Body of pancreas (tissue), 4 donors: ENCODE measurements at regions not wholly inside any gene's neighbourhood (a gene's known extent, or its start where the extent isn't known, plus 50 kb on each side); places are given as distances from the start of the nearest gene placed in this dataset.

Experiments used
- ATAC-seq: fragments of 150-250 bp; one replicate; pipeline ENCODE4 v1.9.1; 2016
- DNase-seq, 4 donors: peaks; one replicate each; pipeline ENCODE4 v3.0.0-alpha.2; 2019
- H3K27ac ChIP-seq, 4 donors: fragments of 200-600 bp; sonication (generic); 1 replicate in 3 of 4; 2 replicates in 1 of 4; pipeline versions ENCODE4 v1.5.1 to v1.6.1; 2016 to 2019; ENCODE audit warnings: mild to moderate bottlenecking in 1 of 4, mixed read lengths in 1 of 4, moderate library complexity in 1 of 4
- H3K27me3 ChIP-seq, 2 donors: fragments of 200-600 bp; sonication (generic); one replicate each; pipeline ENCODE4 v1.6.0; 2016; ENCODE audit warnings: mild to moderate bottlenecking in 1 of 2
- H3K36me3 ChIP-seq, 2 donors: fragments of 200-600 bp; sonication (generic); replicated peaks in 1 of 2; 2 replicates each; pipeline ENCODE4 v1.5.1; 2016; ENCODE audit warnings: low read depth in 2 of 2; ENCODE audit not compliant: insufficient read depth in 1 of 2
- H3K4me1 ChIP-seq: fragments of 200-600 bp; sonication (generic); one replicate; pipeline ENCODE4 v1.6.0; 2016
- H3K4me3 ChIP-seq, 2 donors: fragments of 200-600 bp; sonication (generic); 1 replicate in 1 of 2; 2 replicates in 1 of 2; pipeline ENCODE4 v1.5.1; 2016 to 2019
- H3K9me3 ChIP-seq, 3 donors: fragments of 200-600 bp; sonication (generic); 1 replicate in 2 of 3; 2 replicates in 1 of 3; pipeline ENCODE4 v1.5.1; 2016
- POLR2A ChIP-seq, 3 donors: fragments of 450-650 bp; IDR thresholded peaks; one replicate each; pipeline ENCODE4 v1.6.1; 2016; ENCODE audit warnings: antibody characterized with exemption in 3 of 3, mild to moderate bottlenecking in 2 of 3
- WGBS, 2 donors: methylation state at CpG; one replicate each; pipeline ENCODE4 v1.1.5; 2017; 5-methylcytosine and 5-hydroxymethylcytosine counted together
- intact Hi-C: fragments of 100-400 bp; cut with DNase I; formaldehyde crosslinking; loops from one replicate; pipeline ENCODE4 v1.15.1; 2023
- TF ChIP-seq, protein P1 (sequence below), 7 experiments: fragments of 450-650 bp in 4 of 7; fragments of 200-600 bp in 3 of 7; sonication (generic) in 3 of 7; IDR thresholded peaks; one replicate each; pipeline ENCODE4 v1.5.1; 2016 to 2019; ENCODE audit warnings: antibody characterized with exemption in 7 of 7

GRCh38 chr3:71977525-71977924 lies 192.6 kb upstream of the PROK2 start:
- TF ChIP-seq POLR2A (IDR thresholded peaks at IDR 0.05) = no peak
- TF ChIP-seq, protein P1, sequence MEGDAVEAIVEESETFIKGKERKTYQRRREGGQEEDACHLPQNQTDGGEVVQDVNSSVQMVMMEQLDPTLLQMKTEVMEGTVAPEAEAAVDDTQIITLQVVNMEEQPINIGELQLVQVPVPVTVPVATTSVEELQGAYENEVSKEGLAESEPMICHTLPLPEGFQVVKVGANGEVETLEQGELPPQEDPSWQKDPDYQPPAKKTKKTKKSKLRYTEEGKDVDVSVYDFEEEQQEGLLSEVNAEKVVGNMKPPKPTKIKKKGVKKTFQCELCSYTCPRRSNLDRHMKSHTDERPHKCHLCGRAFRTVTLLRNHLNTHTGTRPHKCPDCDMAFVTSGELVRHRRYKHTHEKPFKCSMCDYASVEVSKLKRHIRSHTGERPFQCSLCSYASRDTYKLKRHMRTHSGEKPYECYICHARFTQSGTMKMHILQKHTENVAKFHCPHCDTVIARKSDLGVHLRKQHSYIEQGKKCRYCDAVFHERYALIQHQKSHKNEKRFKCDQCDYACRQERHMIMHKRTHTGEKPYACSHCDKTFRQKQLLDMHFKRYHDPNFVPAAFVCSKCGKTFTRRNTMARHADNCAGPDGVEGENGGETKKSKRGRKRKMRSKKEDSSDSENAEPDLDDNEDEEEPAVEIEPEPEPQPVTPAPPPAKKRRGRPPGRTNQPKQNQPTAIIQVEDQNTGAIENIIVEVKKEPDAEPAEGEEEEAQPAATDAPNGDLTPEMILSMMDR (IDR thresholded peaks at IDR 0.05) = no peak
- WGBS, 2 donors = 25 to 27% methylated on average over 4 of the region's 4 CpGs

GRCh38 chr3:71975573-71975972 lies 190.6 kb upstream of the PROK2 start:
- WGBS, 2 donors = 79 to 81% methylated on average over 2 of the region's 2 CpGs
- H3K36me3 ChIP-seq = no peaks in the 10 kb centered on the region
- H3K9me3 ChIP-seq = no peaks in the 10 kb centered on the region
- ATAC-seq = no peak
- DNase-seq = no peak
- TF ChIP-seq, protein P1 (IDR thresholded peaks at IDR 0.05) = no peak
- no peak for TF ChIP-seq POLR2A (IDR thresholded peaks at IDR 0.05)
- no peak overlapping the region for H3K27ac ChIP-seq
- no peak overlapping the region for H3K4me3 ChIP-seq
- H3K27me3 ChIP-seq = no peaks in the 10 kb centered on the region
- no peaks in the 10 kb centered on the region for H3K4me1 ChIP-seq
- intact Hi-C loops = no loop called here

More at GRCh38 chr3:71977525-71977924, 192.6 kb upstream of the PROK2 start:
- H3K4me3 ChIP-seq = no peak overlapping the region
- no peaks in the 10 kb centered on the region for H3K27me3 ChIP-seq
- no peaks in the 10 kb centered on the region for H3K9me3 ChIP-seq
- DNase-seq (no peak), ATAC-seq (no peak)
- intact Hi-C loops = no loop called here
- H3K36me3 ChIP-seq = no peaks in the 10 kb centered on the region
- no peaks in the 10 kb centered on the region for H3K4me1 ChIP-seq
- H3K27ac ChIP-seq = no peak overlapping the region

- no peaks in the 10 kb centered on the region for H3K36me3 ChIP-seq
- H3K4me1 ChIP-seq = no peaks in the 10 kb centered on the region
- TF ChIP-seq POLR2A (IDR thresholded peaks at IDR 0.05) = no peak
- TF ChIP-seq, protein P1 (IDR thresholded peaks at IDR 0.05) = no peak
- ATAC-seq (no peak), DNase-seq (no peak)
- H3K9me3 ChIP-seq = no peaks in the 10 kb centered on the region
- H3K27me3 ChIP-seq = no peaks in the 10 kb centered on the region
- 61 to 62% methylated on average over 3 of the region's 3 CpGs for WGBS, 2 donors
- intact Hi-C loops = no loop called here
- H3K4me3 ChIP-seq = no peak overlapping the region
- H3K27ac ChIP-seq = no peak overlapping the region
Observed at GRCh38 chr3:71974786-71975185, 189.8 kb upstream of the PROK2 start.

DNA sequence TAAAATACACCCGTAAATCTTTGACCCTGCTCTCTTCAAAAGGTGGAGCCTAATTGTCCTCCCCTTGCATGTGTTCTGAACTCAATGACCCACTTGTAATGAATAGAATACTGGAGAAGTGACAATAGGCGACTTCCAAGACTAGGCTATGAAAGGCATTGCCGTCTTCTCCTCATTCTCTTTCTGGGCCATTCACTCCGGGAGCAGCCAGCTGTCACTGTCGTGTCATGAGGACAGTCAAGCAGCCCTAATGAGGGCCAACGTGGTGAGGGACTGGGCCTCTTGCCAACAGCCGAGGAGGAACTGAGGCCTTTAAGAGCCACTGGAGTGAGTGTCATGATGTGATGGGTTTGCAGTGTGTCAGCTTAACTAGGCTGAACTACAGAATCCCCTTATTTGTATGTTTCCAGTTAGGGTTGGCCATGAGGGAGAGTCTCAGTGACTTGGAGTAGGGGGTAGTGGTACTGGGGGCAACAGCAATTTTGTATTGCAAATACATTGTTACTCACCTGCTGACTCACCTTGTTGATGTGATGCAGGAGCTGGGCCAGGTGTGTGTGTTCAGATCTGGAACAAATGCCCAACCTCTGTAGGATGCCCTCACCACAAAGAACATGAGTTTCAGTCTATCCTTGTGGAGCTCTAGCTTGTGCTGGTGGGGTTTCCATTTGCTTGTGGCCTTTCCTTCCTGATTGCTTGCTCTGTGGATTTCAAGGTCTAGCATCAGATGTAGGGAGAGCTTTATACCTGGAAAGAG lies 188.5 kb upstream of the PROK2 start:
- intact Hi-C loops = no loop called here
- ATAC-seq (no peak), DNase-seq (peak in 2 of 4 donors; percentile 34 to 45)
- TF ChIP-seq, protein P1 (IDR thresholded peaks at IDR 0.05) = no peak
- no peak for TF ChIP-seq POLR2A (IDR thresholded peaks at IDR 0.05)
- Histone ChIP-seq H3K4me3 (no peak overlapping the region), H3K27ac (no peak overlapping the region), H3K27me3 (no peaks in the 10 kb centered on the region), H3K4me1 (no peaks in the 10 kb centered on the region), H3K36me3 (no peaks in the 10 kb centered on the region), H3K9me3 (no peaks in the 10 kb centered on the region)
- 64 to 67% methylated on average over 7 of the region's 7 CpGs for WGBS, 2 donors

DNA sequence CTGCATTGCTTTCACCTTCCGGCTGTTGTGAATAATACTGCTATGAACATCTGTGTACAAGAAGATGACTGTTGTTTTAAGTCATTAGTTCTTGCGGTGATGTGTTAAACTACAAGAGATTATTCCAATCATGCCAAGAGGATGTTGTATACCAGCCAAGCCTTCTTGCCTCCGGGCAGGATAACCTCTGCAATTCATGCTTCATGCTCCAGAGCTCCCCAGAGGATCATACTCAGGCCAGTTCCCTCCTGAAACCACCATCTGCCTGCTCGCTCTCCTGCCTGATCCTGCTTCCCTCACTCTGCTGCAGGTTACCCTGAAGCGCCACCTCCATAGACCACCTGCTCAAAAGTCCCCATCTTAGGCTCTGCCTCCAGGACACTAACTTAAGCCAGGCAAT lies 187.1 kb upstream of the PROK2 start:
- ATAC-seq (no peak), DNase-seq (no peak)
- Histone ChIP-seq H3K9me3 (no peaks in the 10 kb centered on the region), H3K4me3 (no peak overlapping the region), H3K27ac (no peak overlapping the region), H3K36me3 (no peaks in the 10 kb centered on the region), H3K27me3 (no peaks in the 10 kb centered on the region), H3K4me1 (no peaks in the 10 kb centered on the region)
- intact Hi-C loops = no loop called here
- 76 to 89% methylated on average over 3 to 5 of the region's 5 CpGs for WGBS, 2 donors
- no peak for TF ChIP-seq POLR2A (IDR thresholded peaks at IDR 0.05)
- TF ChIP-seq, protein P1 (IDR thresholded peaks at IDR 0.05) = no peak
